ENCODE measurements at regions not wholly inside any gene's neighbourhood (a gene's known extent, or its start where the extent isn't known, plus 50 kb on each side); places are given as distances from the start of the nearest gene placed in this dataset.

DNA sequence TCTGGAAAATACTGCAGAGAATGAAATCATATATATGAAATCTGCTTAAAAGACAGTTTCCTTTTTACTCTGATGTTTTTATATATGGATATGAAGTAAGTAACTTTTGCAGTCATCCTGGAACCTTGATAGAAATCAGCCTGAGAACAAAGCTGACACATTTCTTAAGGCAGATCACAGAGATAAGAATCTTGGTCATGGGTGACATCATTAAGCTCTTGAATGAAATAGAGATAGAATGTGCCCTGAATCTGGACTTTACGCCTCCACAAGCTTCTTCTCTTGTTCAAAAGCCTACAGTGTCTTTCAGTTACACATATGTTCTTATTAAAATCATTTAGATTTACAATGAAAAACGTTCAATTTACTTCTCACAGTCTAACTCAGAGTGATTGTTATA lies 319.1 kb upstream of the CNTNAP2 start:
- intact Hi-C loops (cut with micrococcal nuclease; ENCODE audit: unreplicated experiment) (no loop called here), in situ Hi-C loops (cut with MboI) (no loop called here)
- no peak overlapping the region for H3K4me3 ChIP-seq
- H3K79me2 ChIP-seq (ENCODE audit: control insufficient read depth, insufficient read depth, low read length) = no peaks in the 10 kb centered on the region
- TF ChIP-seq LARP7 (IDR thresholded peaks at IDR 0.05) = no peak
- no peak for TF ChIP-seq RUNX3 (IDR thresholded peaks at IDR 0.05; ENCODE audit: low read length)
- no peak for TF ChIP-seq ATF7 (IDR thresholded peaks at IDR 0.05; ENCODE audit: low read depth)
- TF ChIP-seq CHD1 (IDR thresholded peaks at IDR 0.05; ENCODE audit: low read depth, low read length) = no peak
- FAIRE-seq (no peak), ATAC-seq (no peak), DNase-seq (ENCODE audit: low read depth, low spot score) (no peak)
- H3K9ac ChIP-seq (ENCODE audit: control insufficient read depth, insufficient read depth, low read length) = no peak overlapping the region
- no peaks in the 10 kb centered on the region for H3K9me3 ChIP-seq (replicated peaks; ENCODE audit: control insufficient read depth, insufficient read depth, low read length)
- no peak overlapping the region for H2AFZ ChIP-seq (ENCODE audit: control insufficient read depth, low read depth, low read length)
- WGBS (ENCODE audit: insufficient coverage, insufficient replicate concordance, low lambda C conversion rate, missing lambda C conversion rate) = 29% methylated on average over 2 of the region's 2 CpGs
- H3K36me3 ChIP-seq (ENCODE audit: control insufficient read depth in 2 of 2, insufficient read depth in 2 of 2, low read length in 1 of 2) = no peaks in the 10 kb centered on the region
- H3K27me3 ChIP-seq (replicated peaks in 1 of 2; ENCODE audit: control insufficient read depth in 2 of 2, insufficient read depth in 2 of 2, low read length in 1 of 2) = no peaks in the 10 kb centered on the region
- POLR2A ChIA-PET = no interaction called here
- BruUV-seq (replicated peaks) = no TSS peak
- SMC1A ChIA-PET (ENCODE audit: uncharacterized antibody, unreplicated experiment) = interaction anchor here (2.1 kb wide), 1 partner anchor 16 kb away, joined by 5 read pairs; no protein-coding TSS in a partner anchor
- CTCF ChIA-PET = no interaction called here
- no peaks in the 10 kb centered on the region for H4K20me1 ChIP-seq (ENCODE audit: control insufficient read depth, insufficient read depth)
- H3K4me2 ChIP-seq (ENCODE audit: control insufficient read depth, insufficient read depth) = no peak overlapping the region
- H3K27ac ChIP-seq (ENCODE audit: control insufficient read depth, insufficient read depth) = no peak overlapping the region
- RAD21 ChIA-PET (ENCODE audit: unreplicated experiment) = no interaction called here
- no peaks in the 10 kb centered on the region for H3K4me1 ChIP-seq (ENCODE audit: control insufficient read depth, insufficient read depth, low read length)

GRCh38 chr7:145795132-145795531 lies 321.5 kb upstream of the CNTNAP2 start:
- H3K4me1 ChIP-seq (ENCODE audit: control insufficient read depth, insufficient read depth, low read length) = no peaks in the 10 kb centered on the region
- no peak for FAIRE-seq
- no peak overlapping the region for H3K4me2 ChIP-seq (ENCODE audit: control insufficient read depth, insufficient read depth)
- no peak for ATAC-seq
- H3K36me3 ChIP-seq (ENCODE audit: control insufficient read depth in 2 of 2, insufficient read depth in 2 of 2, low read length in 1 of 2) = no peaks in the 10 kb centered on the region
- DNase-seq (ENCODE audit: low read depth, low spot score) = no peak
- in situ Hi-C loops (cut with MboI) = no loop called here
- ChIA-PET POLR2A (no interaction called here), SMC1A (ENCODE audit: uncharacterized antibody, unreplicated experiment) (interaction anchor here (2.1 kb wide), 1 partner anchor 18 kb away, joined by 5 read pairs; no protein-coding TSS in a partner anchor), CTCF (no interaction called here), RAD21 (ENCODE audit: unreplicated experiment) (no interaction called here)
- TF ChIP-seq CHD1 (IDR thresholded peaks at IDR 0.05; ENCODE audit: low read depth, low read length) = no peak
- no peak for TF ChIP-seq NRF1 (conservative IDR thresholded peaks at IDR 0.05; ENCODE audit: low read depth, low read length)
- no peak for TF ChIP-seq RB1 (IDR thresholded peaks at IDR 0.05; ENCODE audit: borderline replicate concordance)
- TF ChIP-seq, protein P1, sequence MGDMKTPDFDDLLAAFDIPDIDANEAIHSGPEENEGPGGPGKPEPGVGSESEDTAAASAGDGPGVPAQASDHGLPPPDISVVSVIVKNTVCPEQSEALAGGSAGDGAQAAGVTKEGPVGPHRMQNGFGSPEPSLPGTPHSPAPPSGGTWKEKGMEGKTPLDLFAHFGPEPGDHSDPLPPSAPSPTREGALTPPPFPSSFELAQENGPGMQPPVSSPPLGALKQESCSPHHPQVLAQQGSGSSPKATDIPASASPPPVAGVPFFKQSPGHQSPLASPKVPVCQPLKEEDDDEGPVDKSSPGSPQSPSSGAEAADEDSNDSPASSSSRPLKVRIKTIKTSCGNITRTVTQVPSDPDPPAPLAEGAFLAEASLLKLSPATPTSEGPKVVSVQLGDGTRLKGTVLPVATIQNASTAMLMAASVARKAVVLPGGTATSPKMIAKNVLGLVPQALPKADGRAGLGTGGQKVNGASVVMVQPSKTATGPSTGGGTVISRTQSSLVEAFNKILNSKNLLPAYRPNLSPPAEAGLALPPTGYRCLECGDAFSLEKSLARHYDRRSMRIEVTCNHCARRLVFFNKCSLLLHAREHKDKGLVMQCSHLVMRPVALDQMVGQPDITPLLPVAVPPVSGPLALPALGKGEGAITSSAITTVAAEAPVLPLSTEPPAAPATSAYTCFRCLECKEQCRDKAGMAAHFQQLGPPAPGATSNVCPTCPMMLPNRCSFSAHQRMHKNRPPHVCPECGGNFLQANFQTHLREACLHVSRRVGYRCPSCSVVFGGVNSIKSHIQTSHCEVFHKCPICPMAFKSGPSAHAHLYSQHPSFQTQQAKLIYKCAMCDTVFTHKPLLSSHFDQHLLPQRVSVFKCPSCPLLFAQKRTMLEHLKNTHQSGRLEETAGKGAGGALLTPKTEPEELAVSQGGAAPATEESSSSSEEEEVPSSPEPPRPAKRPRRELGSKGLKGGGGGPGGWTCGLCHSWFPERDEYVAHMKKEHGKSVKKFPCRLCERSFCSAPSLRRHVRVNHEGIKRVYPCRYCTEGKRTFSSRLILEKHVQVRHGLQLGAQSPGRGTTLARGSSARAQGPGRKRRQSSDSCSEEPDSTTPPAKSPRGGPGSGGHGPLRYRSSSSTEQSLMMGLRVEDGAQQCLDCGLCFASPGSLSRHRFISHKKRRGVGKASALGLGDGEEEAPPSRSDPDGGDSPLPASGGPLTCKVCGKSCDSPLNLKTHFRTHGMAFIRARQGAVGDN (IDR thresholded peaks at IDR 0.05) = no peak
- no peak for TF ChIP-seq SPI1 (IDR thresholded peaks at IDR 0.05; ENCODE audit: borderline replicate concordance, insufficient read depth, low read depth, low read length)
- TF ChIP-seq BCL3 (IDR thresholded peaks at IDR 0.05; ENCODE audit: borderline replicate concordance, insufficient read depth, low read depth, low read length, poor library complexity, severe bottlenecking) = no peak
- no peak for TF ChIP-seq FOS (IDR thresholded peaks at IDR 0.05; ENCODE audit: borderline replicate concordance, extremely low read depth, insufficient read length)
- no peak for TF ChIP-seq WRNIP1 (IDR thresholded peaks at IDR 0.05; ENCODE audit: borderline replicate concordance, low read depth, low read length)
- no peak for TF ChIP-seq ZNF274 (IDR thresholded peaks at IDR 0.05; ENCODE audit: insufficient read depth, insufficient read length)
- no peak for TF ChIP-seq ZNF207 (IDR thresholded peaks at IDR 0.05; ENCODE audit: borderline replicate concordance)
- no peak for TF ChIP-seq NFXL1 (IDR thresholded peaks at IDR 0.05; ENCODE audit: borderline replicate concordance)
- H3K4me3 ChIP-seq = no peak overlapping the region
- no TSS peak for BruUV-seq (replicated peaks)
- no peaks in the 10 kb centered on the region for H3K27me3 ChIP-seq (replicated peaks in 1 of 2; ENCODE audit: control insufficient read depth in 2 of 2, insufficient read depth in 2 of 2, low read length in 1 of 2)
- H3K9ac ChIP-seq (ENCODE audit: control insufficient read depth, insufficient read depth, low read length) = no peak overlapping the region
- H4K20me1 ChIP-seq (ENCODE audit: control insufficient read depth, insufficient read depth) = no peaks in the 10 kb centered on the region
- intact Hi-C loops (cut with micrococcal nuclease; ENCODE audit: unreplicated experiment) = no loop called here
- H3K9me3 ChIP-seq (replicated peaks; ENCODE audit: control insufficient read depth, insufficient read depth, low read length) = no peaks in the 10 kb centered on the region
- H3K79me2 ChIP-seq (ENCODE audit: control insufficient read depth, insufficient read depth, low read length) = no peaks in the 10 kb centered on the region
- no peak overlapping the region for H3K27ac ChIP-seq (ENCODE audit: control insufficient read depth, insufficient read depth)
- H2AFZ ChIP-seq (ENCODE audit: control insufficient read depth, low read depth, low read length) = no peak overlapping the region
